Endothelial cell (in vitro differentiated cells): ENCODE measurements at regions not wholly inside any gene's neighbourhood (a gene's known extent, or its start where the extent isn't known, plus 50 kb on each side); places are given as distances from the start of the nearest gene placed in this dataset.
"Not testable (repeated sequence)": the region's sequence is repeated elsewhere in the genome, so short reads cannot be mapped to it uniquely, and the experiment has no call there.

Source experiments
- DNase-seq: peaks from one replicate; pipeline ENCODE4 v3.0.0; 2021; ENCODE audit warnings: low spot score
- H3K27ac Mint-ChIP-seq: one replicate; pipeline ENCODE4 v1.8.0; 2021; ENCODE audit warnings: mixed read lengths, inconsistent platforms; ENCODE audit not compliant: unreplicated experiment
- H3K27me3 Mint-ChIP-seq: one replicate; pipeline ENCODE4 v1.8.0; 2021; ENCODE audit warnings: mild to moderate bottlenecking, moderate library complexity, mixed read lengths, inconsistent platforms; ENCODE audit not compliant: unreplicated experiment
- H3K36me3 Mint-ChIP-seq: one replicate; pipeline ENCODE4 v1.8.0; 2021; ENCODE audit warnings: mild to moderate bottlenecking, low read depth, mixed read lengths, inconsistent platforms; ENCODE audit not compliant: unreplicated experiment
- H3K4me1 Mint-ChIP-seq: one replicate; pipeline ENCODE4 v1.8.0; 2021; ENCODE audit warnings: mild to moderate bottlenecking, mixed read lengths, inconsistent platforms; ENCODE audit not compliant: unreplicated experiment
- H3K4me3 Mint-ChIP-seq: one replicate; pipeline ENCODE4 v1.8.0; 2021; ENCODE audit warnings: mild to moderate bottlenecking, mixed read lengths, inconsistent platforms; ENCODE audit not compliant: unreplicated experiment
- H3K9me3 Mint-ChIP-seq: one replicate; pipeline ENCODE4 v1.8.0; 2021; ENCODE audit warnings: mixed read lengths, inconsistent platforms; ENCODE audit not compliant: unreplicated experiment
- CTCF ChIP-seq: fragments of 200-600 bp; sonication (generic); IDR thresholded peaks from one replicate; pipeline ENCODE4 v1.5.0; 2021; ENCODE audit warnings: antibody characterized with exemption; ENCODE audit not compliant: unreplicated experiment

GRCh38 chr20:25992146-25992545 is 295.5 kb upstream of the ZNF337 start:
- H3K9me3 Mint-ChIP-seq: no peaks in the 10 kb centered on the region
- no peak for TF ChIP-seq CTCF
- H3K36me3 Mint-ChIP-seq: peaks cover 4% of the 10 kb centered on the region
- peak overlapping the region; percentile 43 for H3K4me3 Mint-ChIP-seq
- H3K27ac Mint-ChIP-seq: no peak overlapping the region
- peaks cover 15% of the 10 kb centered on the region for H3K27me3 Mint-ChIP-seq
- no peak for DNase-seq
- H3K4me1 Mint-ChIP-seq: no peaks in the 10 kb centered on the region

GRCh38 chr20:25991756-25992130 is 295.1 kb upstream of the ZNF337 start:
- peaks cover 15% of the 10 kb centered on the region for H3K27me3 Mint-ChIP-seq
- no peak for DNase-seq
- H3K27ac Mint-ChIP-seq: no peak overlapping the region
- no peaks in the 10 kb centered on the region for H3K9me3 Mint-ChIP-seq
- H3K4me1 Mint-ChIP-seq: no peaks in the 10 kb centered on the region
- H3K36me3 Mint-ChIP-seq: peaks cover 4% of the 10 kb centered on the region
- TF ChIP-seq CTCF: no peak
- no peak overlapping the region for H3K4me3 Mint-ChIP-seq

GRCh38 chr20:25991051-25991755 is 294.6 kb upstream of the ZNF337 start:
- Mint-ChIP-seq H3K9me3 (no peaks in the 10 kb centered on the region), H3K27me3 (peaks cover 17% of the 10 kb centered on the region), H3K4me1 (no peaks in the 10 kb centered on the region), H3K36me3 (peaks cover 9% of the 10 kb centered on the region), H3K27ac (no peak overlapping the region), H3K4me3 (no peak overlapping the region)
- DNase-seq: no peak
- no peak for TF ChIP-seq CTCF

- H3K4me3 Mint-ChIP-seq, H3K9me3 Mint-ChIP-seq, DNase-seq, H3K4me1 Mint-ChIP-seq, H3K27ac Mint-ChIP-seq: not testable (repeated sequence)
- peaks cover 21% of the 10 kb centered on the region for H3K27me3 Mint-ChIP-seq
- peaks cover 13% of the 10 kb centered on the region for H3K36me3 Mint-ChIP-seq
Measured at GRCh38 chr20:25989686-25990085, 293.0 kb upstream of the ZNF337 start.

GRCh38 chr20:25989196-25989595 is 292.5 kb upstream of the ZNF337 start:
- TF ChIP-seq CTCF: no peak
- no peak for DNase-seq
- Mint-ChIP-seq H3K4me3 (no peak overlapping the region), H3K27me3 (peaks cover 24% of the 10 kb centered on the region), H3K27ac (no peak overlapping the region), H3K9me3 (no peaks in the 10 kb centered on the region), H3K4me1 (peaks cover 4% of the 10 kb centered on the region), H3K36me3 (peaks cover 13% of the 10 kb centered on the region)

GRCh38 chr20:25987928-25988560 is 291.4 kb upstream of the ZNF337 start:
- not testable (repeated sequence) for H3K9me3 Mint-ChIP-seq, DNase-seq
- Mint-ChIP-seq H3K4me1 (peaks cover 13% of the 10 kb centered on the region), H3K4me3 (peak overlapping the region; percentile 69), H3K27ac (peak overlapping the region; percentile 28), H3K27me3 (peaks cover 26% of the 10 kb centered on the region), H3K36me3 (peaks cover 13% of the 10 kb centered on the region)
